HEK293 (cell line): ENCODE measurements at regions not wholly inside any gene's neighbourhood (a gene's known extent, or its start where the extent isn't known, plus 50 kb on each side); places are given as distances from the start of the nearest gene placed in this dataset.

Experiments used
- CTCF ChIP-seq: fragments of 450-650 bp; formaldehyde crosslinking; IDR thresholded peaks from 2 replicates; pipeline ENCODE4 v1.5.1; 2016; ENCODE audit warnings: missing biosample characterization, missing genetic modification characterization
- ZNF138 ChIP-seq: fragments of 450-650 bp; formaldehyde crosslinking; IDR thresholded peaks from 2 replicates; pipeline ENCODE4 v1.5.1; 2016; ENCODE audit warnings: missing biosample characterization, missing genetic modification characterization, borderline replicate concordance
- ZNF792 ChIP-seq: fragments of 450-650 bp; formaldehyde crosslinking; IDR thresholded peaks from 2 replicates; pipeline ENCODE4 v1.5.1; 2016; ENCODE audit warnings: missing biosample characterization, missing genetic modification characterization

GRCh38 chrX:139186991-139187390 is 343.5 kb upstream of the F9 start:
- TF ChIP-seq ZNF792 (tag by site-specific recombination) (no peak), CTCF (tag by site-specific recombination) (no peak), ZNF138 (tag by site-specific recombination) (no peak)
